M059J (cell line): ENCODE measurements at regions not wholly inside any gene's neighbourhood (a gene's known extent, or its start where the extent isn't known, plus 50 kb on each side); places are given as distances from the start of the nearest gene placed in this dataset.
"Not testable (repeated sequence)": the region's sequence is repeated elsewhere in the genome, so short reads cannot be mapped to it uniquely, and the experiment has no call there.

Experiments used
- DNase-seq: peaks from one replicate; pipeline ENCODE4 v3.0.0-alpha.2; 2012; ENCODE audit warnings: low read depth

- no peak for DNase-seq
Measured at GRCh38 chr3:72178463-72179106, 393.6 kb upstream of the PROK2 start.

DNA sequence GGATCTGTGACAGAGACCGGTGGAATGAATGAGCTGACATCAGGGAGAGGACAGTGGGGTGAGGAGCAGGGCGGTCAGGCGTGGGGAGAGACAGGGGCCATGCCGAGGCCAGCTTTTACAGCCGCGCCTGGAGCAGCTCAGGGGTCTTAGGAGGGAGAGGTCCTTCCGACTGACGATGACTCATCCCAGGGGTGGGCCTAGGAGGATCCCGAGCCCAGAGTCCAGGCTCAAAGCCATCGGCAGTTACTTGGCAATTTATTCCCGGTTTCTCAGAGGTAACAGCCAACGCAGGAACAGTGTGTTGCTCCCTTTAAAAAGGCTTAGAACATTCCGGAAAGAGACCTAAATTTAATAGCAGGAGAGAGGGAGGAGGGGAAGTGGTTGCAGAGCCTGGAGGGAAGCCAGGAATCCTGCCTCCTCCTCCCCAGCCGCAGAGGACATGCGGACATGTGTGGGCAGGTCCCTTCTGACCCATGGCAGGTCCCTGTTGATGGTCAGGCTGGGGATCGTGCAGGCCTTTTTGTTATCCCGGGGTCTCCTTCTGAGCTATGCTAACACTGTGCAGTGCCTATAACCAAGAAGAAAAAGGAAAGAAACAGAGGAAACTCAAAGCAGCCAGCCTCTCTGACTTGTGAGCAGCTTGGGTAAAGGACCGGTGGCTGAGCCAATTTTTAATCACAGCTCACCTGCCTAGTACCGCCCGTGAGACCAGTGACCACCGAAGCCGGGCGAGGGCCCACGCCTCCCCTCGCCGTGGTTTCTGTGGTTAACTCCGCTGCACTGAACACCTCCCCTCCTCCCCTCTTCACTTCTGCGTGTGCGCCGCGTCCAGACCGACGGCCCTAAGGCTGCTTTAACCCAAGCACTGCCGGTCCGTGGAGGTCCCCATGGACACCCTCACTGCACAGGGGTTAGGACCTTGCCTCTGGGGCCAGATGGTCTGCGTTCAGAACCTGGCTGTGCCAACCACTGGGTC, 392.4 kb upstream of the PROK2 start:
- peak; percentile 11 for DNase-seq

GRCh38 chr3:72176537-72177041, 391.6 kb upstream of the PROK2 start:
- DNase-seq: no peak

DNA sequence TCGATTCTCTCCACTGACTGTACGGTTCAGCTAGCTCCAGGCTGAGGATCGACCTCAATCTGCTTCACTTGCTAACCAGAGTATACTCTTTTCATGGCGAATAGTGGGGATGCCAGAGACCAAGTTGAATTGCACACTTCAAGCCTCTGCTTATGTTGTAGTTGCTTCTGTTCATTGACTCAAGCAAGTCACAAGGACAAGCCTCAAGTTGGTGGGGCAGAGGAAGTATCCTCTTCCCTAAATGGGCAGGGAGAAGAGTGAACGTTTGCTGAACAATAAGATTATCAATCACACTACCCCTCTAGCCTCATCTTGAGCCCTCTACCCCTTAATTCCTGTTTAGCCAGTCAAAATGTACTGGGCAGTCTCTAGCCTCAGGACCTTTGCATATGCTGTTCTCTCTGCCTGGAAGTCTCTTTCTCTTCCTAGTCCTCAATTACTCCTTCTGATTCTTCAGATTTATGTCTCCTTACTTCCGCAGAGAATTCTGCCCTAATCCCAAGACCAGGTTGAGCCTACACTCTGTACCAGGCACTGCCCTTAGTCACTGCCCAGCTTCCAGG, 390.4 kb upstream of the PROK2 start:
- no peak for DNase-seq

DNA sequence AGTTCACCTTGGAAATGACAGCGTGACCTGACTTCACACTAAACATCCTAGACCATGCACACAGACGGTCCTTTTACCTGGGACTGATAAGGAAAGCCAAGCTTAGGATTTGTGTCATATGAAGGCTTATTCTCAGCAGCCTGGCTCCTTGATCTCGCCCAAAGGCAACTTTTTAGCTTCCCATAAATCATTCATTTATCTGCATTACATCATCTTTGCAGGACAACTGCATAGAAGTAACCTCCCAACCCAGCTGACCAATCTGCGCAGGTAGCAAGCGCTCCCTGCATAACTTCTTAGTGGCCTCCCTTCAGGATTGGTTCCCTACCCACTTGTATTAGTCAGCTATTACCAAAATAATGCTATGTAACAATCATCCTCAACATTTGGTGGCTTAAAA, 389.9 kb upstream of the PROK2 start:
- no peak for DNase-seq

DNA sequence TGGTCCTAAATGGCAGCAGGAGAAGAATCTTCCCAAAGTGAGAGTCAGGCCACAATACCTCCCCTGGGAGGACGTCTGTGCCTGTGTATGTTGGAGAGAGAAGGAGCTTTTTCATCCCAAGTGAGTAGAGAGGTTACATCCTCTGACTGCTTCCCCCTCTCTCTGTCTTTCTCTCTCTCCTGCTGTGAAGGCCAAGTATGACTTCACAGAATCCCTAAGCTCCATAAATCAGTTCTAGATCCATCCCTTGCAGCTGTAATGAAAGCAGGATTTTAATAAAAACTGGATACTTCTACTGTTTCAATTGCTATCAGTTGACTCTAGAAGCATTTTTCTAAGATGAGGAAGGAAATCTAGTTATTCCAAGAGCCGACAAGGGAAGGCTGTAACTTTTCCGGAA, 389.1 kb upstream of the PROK2 start:
- no peak for DNase-seq

DNA sequence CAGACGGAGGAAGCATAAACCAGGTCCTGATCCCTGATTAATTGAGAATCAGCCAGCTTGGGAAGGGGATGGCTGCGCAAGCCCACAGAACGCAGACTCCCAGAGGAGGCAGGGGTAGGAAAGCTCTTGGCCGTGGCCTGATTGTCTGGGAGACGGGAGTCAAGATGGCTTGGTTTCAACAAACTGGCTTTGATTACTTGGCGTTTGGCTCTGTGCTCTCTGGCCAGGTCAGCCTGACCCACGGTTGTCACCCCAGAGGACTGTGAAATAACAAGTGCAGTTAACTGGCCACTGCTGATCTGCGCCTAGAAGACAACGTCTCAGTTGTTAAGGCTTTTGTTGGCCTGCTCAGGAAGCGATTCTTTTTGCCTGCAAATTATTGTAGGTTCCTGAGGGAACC, 387.0 kb upstream of the PROK2 start:
- no peak for DNase-seq

DNA sequence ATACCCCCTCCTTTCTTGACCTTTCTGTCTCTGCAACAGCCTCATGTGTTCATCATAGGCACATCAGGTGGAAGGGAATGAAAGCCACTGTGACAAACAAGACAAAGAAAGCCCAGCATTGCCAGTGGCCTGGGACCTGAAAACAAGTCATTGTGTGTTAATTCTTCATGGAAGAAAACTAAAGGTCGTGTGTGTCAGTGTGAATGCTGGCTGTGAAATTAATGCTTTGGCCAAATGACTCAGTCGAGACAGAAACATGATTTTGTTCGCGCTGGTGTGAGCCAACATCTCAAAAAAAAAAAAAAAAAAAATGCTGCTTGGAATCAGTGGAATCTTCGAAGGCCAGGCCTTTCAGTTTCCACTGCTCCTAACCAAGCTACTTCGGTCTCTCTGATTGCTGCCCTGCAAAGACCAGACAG, 386.5 kb upstream of the PROK2 start:
- no peak for DNase-seq

- DNase-seq: no peak
Measured at GRCh38 chr3:72169561-72170472, 384.9 kb upstream of the PROK2 start.

- no peak for DNase-seq
Measured at GRCh38 chr3:72169120-72169519, 384.2 kb upstream of the PROK2 start.

- DNase-seq: no peak
Measured at GRCh38 chr3:72165808-72166207, 380.9 kb upstream of the PROK2 start.

- no peak for DNase-seq
Measured at GRCh38 chr3:72165317-72165716, 380.4 kb upstream of the PROK2 start.

DNA sequence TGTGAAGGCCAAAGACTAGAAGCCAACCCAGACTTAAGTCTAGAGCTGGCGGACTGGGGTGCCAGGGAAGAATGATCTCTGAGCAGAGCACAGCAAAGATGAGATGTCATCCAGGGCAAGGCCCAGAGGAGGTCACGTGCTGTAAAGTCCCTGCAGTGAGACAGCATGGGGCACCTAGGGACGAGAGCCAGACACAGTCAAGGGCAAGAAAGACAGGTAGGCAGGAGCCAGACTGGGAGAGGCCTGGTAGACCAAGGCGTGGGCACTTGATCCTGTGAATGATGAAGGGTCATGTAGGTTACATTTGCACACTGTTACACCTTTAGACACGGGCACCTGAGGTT, 379.7 kb upstream of the PROK2 start:
- DNase-seq: no peak

DNA sequence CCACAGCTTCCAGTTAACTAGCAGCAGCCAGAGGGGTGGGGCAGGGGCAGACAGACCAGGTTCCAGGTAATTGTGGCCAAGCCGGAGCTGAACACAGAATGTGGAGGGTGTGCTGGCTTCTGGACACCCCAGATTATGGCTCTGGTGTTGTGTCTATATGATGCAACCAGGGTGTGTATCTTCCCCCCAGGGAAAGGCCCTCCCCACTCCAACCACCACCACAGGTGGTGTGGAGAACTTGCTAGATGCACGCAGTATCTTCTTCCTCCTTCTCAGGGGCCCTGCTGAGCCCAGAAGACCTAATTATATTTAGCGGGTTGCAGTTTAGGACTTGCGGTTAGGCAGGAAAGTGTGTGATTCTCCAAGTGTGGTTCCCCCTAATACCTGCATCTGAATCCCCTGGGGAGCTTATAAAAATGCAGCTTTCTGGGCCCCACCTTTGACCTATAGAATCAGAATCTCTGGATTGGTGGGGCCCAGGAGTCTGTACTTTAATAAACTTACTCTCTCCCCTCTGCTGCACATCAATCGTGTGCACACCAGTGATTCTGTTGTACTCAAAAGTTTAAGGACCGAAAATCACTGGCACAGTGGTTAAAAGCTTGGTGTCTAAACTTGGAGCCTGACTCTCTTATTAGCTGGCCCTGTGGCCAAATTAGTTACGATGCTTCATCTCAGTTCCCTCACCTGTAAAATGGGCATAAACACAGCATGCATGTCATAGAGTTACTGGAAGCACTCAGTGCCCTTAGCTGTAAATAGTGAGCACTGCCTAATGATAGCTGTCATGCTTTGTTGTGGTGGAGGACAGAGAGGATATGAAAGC, 379.1 kb upstream of the PROK2 start:
- DNase-seq: no peak

DNA sequence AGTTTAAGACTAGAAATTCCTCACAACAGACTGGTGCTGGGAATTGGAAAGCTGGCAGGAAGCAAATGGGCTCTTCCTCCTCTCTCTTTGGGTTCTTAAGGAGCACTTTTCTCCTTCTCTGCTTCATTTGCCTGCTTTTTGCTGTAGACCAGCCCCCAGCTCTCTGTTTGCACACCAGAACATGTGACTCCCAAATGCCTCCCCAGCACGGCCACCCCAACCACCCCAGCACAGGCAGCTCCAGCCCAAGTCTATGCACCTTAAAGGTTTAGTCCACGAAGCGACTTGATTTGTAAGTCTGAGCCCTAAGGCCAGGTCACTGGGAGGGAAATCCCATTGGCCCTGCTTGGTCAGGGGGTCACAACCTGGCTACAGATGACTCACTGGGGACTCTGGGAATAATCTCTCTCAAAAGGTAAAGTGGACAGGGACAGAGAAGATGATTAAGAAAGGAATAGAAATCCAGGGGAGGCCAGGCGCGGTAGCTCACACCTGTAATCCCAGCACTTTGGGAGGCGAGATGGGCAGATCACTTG, 377.8 kb upstream of the PROK2 start:
- no peak for DNase-seq

DNA sequence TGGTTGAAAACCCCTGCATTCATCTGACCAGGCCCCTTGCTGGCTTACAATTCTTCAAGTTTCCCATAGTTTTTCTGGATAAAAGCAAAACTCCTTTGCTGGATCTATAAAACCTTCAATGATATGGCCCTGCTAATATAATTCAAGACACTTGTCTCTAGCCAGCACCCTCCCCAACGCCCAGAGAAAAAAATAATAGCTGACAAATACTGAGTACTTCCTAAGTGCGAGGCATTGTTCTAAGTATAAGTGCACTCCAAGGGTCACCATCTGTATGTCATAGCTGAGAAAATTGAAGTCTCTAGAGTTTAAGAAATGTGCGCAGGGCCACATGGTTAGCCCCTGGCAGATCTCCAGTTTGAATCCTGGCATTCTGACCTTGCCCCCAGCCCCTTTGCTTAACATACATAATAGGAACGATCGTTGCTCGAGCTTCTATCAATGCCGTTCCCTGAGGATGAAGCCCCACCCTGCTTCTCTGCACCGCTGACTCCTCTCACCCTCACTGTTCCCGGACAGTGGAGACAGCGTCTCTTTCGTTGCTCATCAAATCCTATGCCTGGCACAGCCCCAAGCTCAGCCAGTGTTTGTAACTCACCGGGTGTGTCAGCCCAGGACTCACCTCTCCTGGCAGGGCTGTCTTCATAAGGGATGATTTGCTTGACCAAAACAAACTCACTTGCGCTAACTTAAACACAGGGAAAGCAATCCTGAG, 377.1 kb upstream of the PROK2 start:
- DNase-seq: peak; percentile 40

DNA sequence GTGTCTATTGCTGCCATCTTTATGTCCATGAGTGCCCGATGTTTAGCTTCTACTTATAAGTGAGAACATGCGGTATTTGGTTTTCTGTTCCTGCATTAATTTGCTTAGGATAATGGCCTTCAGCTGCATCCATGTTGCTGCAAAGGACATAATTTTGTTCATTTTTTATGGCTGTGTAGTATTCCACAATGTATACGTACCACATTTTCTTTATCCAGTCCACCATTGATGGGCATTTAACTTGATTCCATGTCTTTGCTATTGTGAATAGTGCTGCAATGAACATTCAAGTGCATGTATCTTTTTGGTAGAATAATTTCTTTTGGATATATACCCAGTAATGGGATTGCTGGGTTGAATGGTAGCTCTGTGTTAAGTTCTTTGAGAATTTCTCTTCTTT, 376.3 kb upstream of the PROK2 start:
- not testable (repeated sequence) for DNase-seq

DNA sequence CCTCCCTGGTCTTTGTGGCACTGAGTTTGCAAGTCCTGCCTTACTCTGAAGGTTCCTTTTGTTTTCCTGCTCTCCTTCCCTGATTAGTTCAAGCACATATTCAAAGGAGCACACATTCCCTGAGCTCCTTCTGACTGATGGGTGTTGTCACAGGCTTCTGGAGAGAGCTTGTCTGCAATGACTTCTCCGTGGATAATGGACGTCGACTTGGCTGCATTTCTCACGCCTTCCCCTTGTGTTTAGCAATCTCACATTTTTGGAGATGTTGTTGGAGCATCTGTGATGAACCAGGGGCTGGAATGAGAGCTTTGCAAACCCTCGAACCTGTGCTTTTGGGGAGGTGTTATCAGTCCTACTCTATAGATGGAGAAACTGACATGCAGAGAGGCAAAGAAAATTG, 375.4 kb upstream of the PROK2 start:
- no peak for DNase-seq

GRCh38 chr3:72159487-72159886, 374.5 kb upstream of the PROK2 start:
- DNase-seq: no peak
